Pancreas (tissue), 10 donors: ENCODE measurements at regions not wholly inside any gene's neighbourhood (a gene's known extent, or its start where the extent isn't known, plus 50 kb on each side); places are given as distances from the start of the nearest gene placed in this dataset.

Experiments used
- ATAC-seq, 4 donors: fragments of 200-7000 bp; cut with Tn5 transposase; one replicate each; pipeline versions ENCODE4 v1.8.0 to v1.9.1; 2020; ENCODE audit warnings: mild to moderate bottlenecking in 4 of 4, moderate library complexity in 4 of 4
- DNase-seq, 6 donors: peaks; one replicate each; pipeline ENCODE4 v3.0.0-alpha.2; 2020
- FAIRE-seq: peaks from 2 replicates; lab custom pipeline; 2012; peaks lifted over from hg19 to GRCh38; lab: Jason Lieb, UNC
- H3K27ac ChIP-seq, 4 donors: fragments of 200-600 bp; sonication (generic); 1 replicate in 3 of 4; 2 replicates in 1 of 4; pipeline versions ENCODE4 v1.5.0 to v1.8.0; 2020
- H3K27me3 ChIP-seq, 4 donors: fragments of 200-600 bp; one replicate each; pipeline ENCODE4 v1.8.0; 2021
- H3K36me3 ChIP-seq, 3 donors: fragments of 200-600 bp; sonication (generic) in 1 of 3; one replicate each; pipeline versions ENCODE4 v1.5.0 to v1.8.0; 2020 to 2021
- H3K4me1 ChIP-seq, 3 donors: fragments of 200-600 bp; one replicate each; pipeline ENCODE4 v1.8.0; 2021
- H3K4me3 ChIP-seq, 4 donors: fragments of 200-600 bp; sonication (generic) in 2 of 4; one replicate each; pipeline versions ENCODE4 v1.5.0 to v1.8.0; 2020 to 2021
- H3K9me3 ChIP-seq, 4 donors: fragments of 200-600 bp; one replicate each; pipeline ENCODE4 v1.8.0; 2021
- WGBS, 2 donors: extraction: QIAGEN DNeasy Blood & Tissue Kit; methylation state at CpG; one replicate each; pipeline ENCODE4 v1.1.7; 2013; 5-methylcytosine and 5-hydroxymethylcytosine counted together
- intact Hi-C, 3 donors: fragments of 100-400 bp; cut with DNase I; formaldehyde crosslinking; loops; one replicate each; pipeline versions ENCODE4 v1.11.1 to v1.14.2; 2022
- TF ChIP-seq, protein P1 (sequence below), 4 donors: fragments of 200-600 bp; sonication (generic) in 3 of 4; IDR thresholded peaks; one replicate each; pipeline versions ENCODE4 v1.5.0 to v1.8.0; 2021; ENCODE audit warnings: antibody characterized with exemption in 4 of 4
- donor health status: healthy with polysubstance abuse.
- donor health status: DM: no; HTN: no; CAD: no; lungs with moderate emphysema.
- donor health status: DM: no; HTN: no; CAD: no.
- donor health status: control.
- donor health status: control.
- donor health status: Bipolar disorder and iron deficiency.
- donor health status: DM: yes; HTN: yes; CAD: no.
- donor health status: DM: no; HTN: no; CAD: no.
- donor health status: DM: no; HTN: no; CAD: no.
- donor health status: DM: yes; HTN: yes; CAD: no.

- no peak for ATAC-seq
Measured at GRCh38 chr9:15361737-15362136, 54.7 kb upstream of the TTC39B start.

DNA sequence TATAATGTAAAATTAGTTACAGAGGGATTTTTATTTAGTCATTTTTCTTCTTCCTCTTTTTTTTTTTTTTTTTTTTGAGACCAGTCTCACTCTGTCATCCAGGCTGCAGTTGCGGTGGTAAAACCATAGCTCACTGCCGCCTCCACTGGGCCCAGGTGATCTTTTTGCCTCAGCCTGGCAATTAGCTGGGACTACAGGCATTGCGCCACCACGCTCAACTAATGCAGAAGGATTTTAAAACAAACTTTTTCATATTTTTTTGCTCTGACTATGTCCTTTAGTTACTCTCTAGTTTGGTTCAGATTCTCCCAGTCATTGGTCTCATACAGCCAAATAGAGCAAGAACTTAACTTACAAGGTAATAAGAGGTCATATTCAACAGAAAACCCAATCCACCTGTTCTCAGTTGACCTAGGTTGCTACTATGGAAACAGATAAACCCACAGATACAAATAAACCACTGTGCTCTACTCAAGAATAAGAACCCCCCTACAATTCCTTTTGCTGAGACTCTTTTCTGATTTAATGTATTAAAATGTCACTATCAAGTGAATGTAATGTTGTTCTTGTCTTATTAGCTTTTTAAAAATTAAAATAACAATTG is 50.1 kb upstream of the TTC39B start:
- ATAC-seq (peak in 2 of 4 donors; percentile 36 to 51), FAIRE-seq (no peak), DNase-seq (no peak)
- Histone ChIP-seq H3K4me1 (no peaks in the 10 kb centered on the region), H3K27ac (no peak overlapping the region), H3K36me3 (no peaks in the 10 kb centered on the region), H3K27me3 (no peaks in the 10 kb centered on the region), H3K9me3 (no peaks in the 10 kb centered on the region), H3K4me3 (no peak overlapping the region)
- intact Hi-C loops = no loop called here
- 80 to 93% methylated on average over 4 of the region's 4 CpGs for WGBS, 2 donors
- TF ChIP-seq, protein P1, sequence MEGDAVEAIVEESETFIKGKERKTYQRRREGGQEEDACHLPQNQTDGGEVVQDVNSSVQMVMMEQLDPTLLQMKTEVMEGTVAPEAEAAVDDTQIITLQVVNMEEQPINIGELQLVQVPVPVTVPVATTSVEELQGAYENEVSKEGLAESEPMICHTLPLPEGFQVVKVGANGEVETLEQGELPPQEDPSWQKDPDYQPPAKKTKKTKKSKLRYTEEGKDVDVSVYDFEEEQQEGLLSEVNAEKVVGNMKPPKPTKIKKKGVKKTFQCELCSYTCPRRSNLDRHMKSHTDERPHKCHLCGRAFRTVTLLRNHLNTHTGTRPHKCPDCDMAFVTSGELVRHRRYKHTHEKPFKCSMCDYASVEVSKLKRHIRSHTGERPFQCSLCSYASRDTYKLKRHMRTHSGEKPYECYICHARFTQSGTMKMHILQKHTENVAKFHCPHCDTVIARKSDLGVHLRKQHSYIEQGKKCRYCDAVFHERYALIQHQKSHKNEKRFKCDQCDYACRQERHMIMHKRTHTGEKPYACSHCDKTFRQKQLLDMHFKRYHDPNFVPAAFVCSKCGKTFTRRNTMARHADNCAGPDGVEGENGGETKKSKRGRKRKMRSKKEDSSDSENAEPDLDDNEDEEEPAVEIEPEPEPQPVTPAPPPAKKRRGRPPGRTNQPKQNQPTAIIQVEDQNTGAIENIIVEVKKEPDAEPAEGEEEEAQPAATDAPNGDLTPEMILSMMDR (IDR thresholded peaks at IDR 0.05) = no peak

More at GRCh38 chr9:15361737-15362136, 54.7 kb upstream of the TTC39B start:
- H3K27me3 ChIP-seq = no peaks in the 10 kb centered on the region
- FAIRE-seq (no peak), DNase-seq (no peak)
- H3K4me3 ChIP-seq = no peak overlapping the region
- no peaks in the 10 kb centered on the region for H3K4me1 ChIP-seq
- WGBS, 2 donors = 34 to 51% methylated on average over 2 of the region's 2 CpGs
- no peaks in the 10 kb centered on the region for H3K9me3 ChIP-seq
- no peaks in the 10 kb centered on the region for H3K36me3 ChIP-seq
- intact Hi-C loops = no loop called here
- TF ChIP-seq, protein P1 (IDR thresholded peaks at IDR 0.05) = no peak
- no peak overlapping the region for H3K27ac ChIP-seq
